NCI-H1436 (cell line): ENCODE measurements at regions not wholly inside any gene's neighbourhood (a gene's known extent, or its start where the extent isn't known, plus 50 kb on each side); places are given as distances from the start of the nearest gene placed in this dataset.

Source experiments
- DNase-seq: peaks from one replicate; lab custom pipeline; 2025; lab: John Stamatoyannopoulos, UW

- DNase-seq = no peak
These were observed 247.4 kb downstream of the PTEN start for GRCh38 chr10:88110822-88111221.

GRCh38 chr10:88111294-88111693, 247.9 kb downstream of the PTEN start:
- no peak for DNase-seq

DNA sequence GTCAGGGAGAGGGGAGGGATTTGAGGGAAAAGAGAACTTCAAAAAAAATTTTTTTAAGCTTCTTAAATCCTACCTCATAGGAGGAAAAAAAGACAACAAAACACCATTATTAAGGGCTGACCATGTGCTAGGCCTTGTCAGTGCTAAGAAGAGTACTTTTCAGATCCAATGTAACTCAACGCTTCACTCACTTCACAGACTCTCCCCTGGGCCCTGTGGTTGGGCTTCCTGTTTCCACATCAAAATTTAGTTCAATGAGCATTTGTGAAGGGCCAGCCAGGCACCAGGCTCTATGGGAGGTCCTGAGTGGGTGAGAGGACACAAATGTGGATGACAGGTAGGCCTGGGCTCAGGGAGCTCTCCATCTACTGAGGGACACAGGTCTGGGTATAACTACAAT, 249.8 kb downstream of the PTEN start:
- no peak for DNase-seq

- no peak for DNase-seq
These were observed 250.3 kb downstream of the PTEN start for GRCh38 chr10:88113657-88114272.

GRCh38 chr10:88114368-88114767, 250.9 kb downstream of the PTEN start:
- DNase-seq = no peak

DNA sequence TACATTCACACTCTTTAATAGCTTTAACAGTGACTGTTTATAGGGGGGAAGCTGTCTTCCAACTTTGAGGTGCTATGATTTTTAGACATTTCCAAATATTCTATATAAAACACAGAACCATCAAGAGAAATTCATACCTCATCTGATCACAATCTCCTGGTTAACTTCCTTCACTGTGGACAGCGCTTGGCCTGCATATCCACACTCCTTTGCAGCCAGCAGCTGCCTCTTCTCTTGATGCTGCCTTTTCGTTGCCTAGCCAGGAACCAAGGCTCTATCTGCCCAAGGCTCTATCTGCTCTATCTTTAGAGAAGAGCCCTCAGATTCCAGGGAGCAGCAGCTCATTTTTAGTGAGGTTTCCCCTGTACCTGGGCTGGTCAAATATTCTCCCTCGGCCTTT, 252.0 kb downstream of the PTEN start:
- DNase-seq = no peak

- no peak for DNase-seq
These were observed 252.5 kb downstream of the PTEN start for GRCh38 chr10:88115968-88116367.

DNA sequence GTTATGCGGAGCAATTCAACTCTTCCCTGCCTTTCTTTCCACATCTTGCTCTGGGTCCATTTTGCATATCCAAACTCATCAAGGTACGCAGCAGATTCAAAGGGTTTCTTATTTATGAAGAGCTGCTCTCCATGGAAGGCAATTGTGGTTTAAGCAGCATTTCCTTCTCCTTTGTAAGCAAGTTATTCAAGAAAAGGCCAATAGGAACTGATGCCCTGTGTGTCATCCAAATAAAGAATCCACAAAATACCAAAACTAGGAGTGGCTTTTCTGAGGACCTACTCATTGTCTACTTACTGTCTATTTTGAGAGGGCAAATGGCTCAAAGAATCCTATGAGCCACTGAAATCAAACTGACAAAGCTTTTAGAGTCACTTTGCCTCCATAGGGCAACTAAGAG, 253.1 kb downstream of the PTEN start:
- DNase-seq = no peak

- DNase-seq = no peak
These were observed 253.7 kb downstream of the PTEN start for GRCh38 chr10:88116971-88117626.

DNA sequence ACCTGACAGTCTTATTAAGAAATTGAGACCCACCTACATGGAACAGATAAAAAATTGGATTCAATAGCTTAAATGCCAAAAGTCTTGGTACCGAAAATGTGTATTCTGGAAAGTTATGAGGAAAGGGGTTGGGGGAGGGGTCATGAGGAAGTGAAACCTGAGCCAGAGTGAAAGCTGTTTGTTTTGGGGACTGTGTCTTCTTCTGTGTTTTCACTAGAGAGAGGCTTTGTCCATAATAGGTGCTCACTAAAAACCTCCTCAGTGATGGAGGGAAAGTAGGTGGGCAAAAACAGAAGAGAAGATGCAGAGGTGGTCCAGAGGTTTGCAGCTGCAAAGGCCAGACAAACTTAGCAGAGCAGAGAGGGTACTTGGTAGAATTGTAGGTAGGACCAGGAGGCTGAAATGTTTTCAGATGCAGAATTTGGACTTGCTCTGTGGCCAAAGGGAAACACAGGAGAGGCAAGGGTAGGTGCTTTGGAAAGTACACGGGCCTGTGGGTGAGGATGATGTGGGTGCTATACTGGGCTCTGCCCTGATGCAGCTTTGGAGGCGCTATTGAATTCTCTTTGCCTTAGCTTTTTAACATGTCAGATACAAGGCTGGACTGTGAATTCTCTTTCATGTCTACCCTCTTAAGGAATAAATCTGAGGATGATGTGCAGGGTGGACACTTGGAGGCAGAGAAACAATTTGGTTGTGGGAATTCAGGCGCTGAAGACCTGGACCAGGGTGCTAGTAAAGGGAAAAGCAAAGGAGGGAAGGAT, 254.6 kb downstream of the PTEN start:
- DNase-seq = no peak

- DNase-seq = no peak
These were observed 255.3 kb downstream of the PTEN start for GRCh38 chr10:88118729-88119128.

- DNase-seq = no peak
These were observed 255.7 kb downstream of the PTEN start for GRCh38 chr10:88119160-88119559.

DNA sequence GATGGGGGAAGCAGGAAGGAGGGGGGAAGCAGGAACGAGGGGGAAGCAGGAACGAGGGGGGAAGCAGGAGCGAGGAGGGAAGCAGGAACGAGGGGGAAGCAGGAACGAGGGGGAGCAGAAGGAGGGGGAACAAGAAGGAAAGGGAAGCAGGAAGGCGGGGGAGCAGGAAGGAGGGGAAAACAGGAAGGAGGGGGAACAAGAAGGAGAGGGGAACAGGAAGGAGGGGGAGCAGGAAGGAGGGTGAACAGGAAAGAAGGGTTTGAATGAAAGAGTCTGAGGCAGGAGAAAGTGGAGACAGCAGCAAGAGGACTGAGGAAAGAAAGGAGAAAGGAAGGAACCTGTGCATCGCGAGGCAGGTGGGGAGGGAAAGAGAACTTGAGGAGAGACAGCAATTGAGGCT, 256.6 kb downstream of the PTEN start:
- no peak for DNase-seq

DNA sequence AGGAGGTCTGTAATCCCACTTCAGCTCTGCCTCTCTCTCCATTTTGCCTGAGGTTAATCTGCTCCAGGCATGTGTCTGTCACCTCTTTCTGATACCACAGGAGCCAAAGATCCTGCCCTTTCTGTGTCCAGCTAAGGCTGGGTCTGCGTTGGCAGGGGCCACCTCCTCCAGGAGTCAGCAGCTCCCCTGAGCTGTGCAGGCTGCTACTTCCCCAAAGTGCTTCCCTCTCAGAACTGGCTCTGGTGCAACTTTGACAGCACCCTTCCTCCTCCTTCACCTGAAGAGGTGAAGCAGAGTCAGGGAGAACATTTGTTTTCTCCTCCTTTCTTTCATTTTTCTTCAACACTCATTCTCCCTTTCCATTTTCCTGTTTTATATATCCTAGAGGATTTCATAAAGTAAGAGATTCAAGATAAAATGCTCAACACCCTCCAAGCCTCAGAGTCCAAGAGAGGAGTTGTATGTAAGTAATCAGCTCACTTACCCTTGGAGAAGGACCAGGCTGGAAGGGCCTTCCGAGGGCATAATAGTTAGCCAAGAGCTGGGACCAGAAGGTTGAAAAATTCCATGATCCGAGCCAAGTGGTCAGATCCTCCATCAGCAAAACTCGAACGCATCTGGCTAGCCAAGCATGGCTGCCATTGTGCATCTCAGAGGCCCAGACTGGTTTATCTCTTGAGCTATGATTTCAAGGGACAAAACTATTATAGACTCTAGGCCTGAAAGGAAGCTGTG, 257.3 kb downstream of the PTEN start:
- no peak for DNase-seq

GRCh38 chr10:88121361-88121760, 257.9 kb downstream of the PTEN start:
- DNase-seq = no peak

DNA sequence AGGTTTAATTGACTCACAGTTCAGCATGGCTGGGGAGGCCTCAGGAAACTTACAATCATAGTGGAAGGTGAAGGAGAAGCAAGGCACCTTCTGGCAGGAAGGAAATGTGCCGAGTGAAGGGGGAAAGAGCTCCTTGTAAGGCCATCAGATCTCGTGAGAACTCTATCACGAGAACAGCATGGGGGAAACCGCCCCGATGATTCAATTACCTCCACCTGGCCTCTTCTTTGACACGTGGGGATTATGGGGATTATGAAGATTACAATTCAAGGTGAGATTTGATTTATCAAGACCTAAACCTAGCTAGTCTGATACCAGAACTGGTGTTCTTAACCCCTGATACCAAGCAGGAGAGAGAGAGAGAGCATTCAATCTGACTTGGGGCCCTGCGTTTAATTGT, 258.7 kb downstream of the PTEN start:
- no peak for DNase-seq

DNA sequence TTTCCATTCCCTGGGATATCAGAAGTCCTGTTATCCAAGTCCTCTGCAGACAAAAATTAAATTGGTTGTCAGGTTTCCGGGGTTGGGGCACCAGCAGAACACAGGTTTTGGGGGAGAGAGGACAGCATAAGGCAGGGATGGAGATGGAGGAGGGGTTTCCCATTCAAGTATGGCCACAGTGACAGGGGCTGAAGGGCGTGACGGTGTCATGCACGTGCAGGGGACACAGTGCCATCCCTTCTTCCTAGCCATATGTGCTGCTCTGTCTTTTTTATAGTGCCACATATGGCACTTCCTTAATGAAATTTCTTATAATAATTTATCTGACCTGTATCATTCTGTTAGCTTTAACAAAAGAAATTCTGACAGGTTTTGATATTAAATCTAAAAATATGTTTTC, 259.2 kb downstream of the PTEN start:
- DNase-seq = no peak

- DNase-seq = no peak
These were observed 262.3 kb downstream of the PTEN start for GRCh38 chr10:88125766-88126165.

DNA sequence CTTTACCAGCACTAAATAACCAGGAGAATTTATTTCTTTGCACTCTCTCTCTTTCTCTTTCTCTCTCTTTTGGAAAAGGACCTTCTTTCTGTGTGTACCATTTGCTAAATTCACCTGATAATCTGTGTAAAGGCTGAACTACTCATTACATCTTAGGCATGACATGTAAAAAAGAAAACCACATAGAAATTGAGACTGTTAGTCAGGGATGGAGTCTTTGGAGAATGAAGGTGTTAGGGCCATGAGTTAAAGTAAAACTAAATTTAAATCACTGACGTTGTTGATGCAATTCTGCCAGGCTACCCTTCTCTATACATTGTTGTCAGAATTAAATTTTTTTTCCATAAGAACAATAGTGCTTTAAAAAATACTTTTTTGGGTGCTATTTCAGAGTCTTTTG, 263.3 kb downstream of the PTEN start:
- no peak for DNase-seq

- no peak for DNase-seq
These were observed 263.8 kb downstream of the PTEN start for GRCh38 chr10:88127269-88127668.

DNA sequence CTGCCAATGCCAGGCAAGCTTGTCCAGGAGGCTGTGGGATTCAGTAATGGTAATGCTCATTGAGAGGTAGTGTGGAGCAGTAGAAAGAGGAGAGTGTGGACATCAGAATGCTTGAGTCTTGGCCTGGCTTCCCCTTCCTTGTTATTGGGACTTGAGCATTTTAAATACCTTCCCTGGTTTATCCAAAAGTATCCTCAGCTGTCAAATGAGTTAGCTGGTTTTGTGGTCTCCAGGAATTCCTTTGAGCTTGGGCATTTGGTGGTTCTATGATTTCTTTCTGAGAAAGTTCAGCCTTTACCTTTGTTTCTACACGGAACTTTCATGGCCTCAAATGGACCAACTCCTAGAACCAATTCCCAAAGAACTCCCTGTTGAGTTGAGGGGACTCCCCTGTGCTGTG, 264.3 kb downstream of the PTEN start:
- no peak for DNase-seq

GRCh38 chr10:88129013-88129412, 265.6 kb downstream of the PTEN start:
- no peak for DNase-seq

- no peak for DNase-seq
These were observed 267.5 kb downstream of the PTEN start for GRCh38 chr10:88130912-88131311.
